ENCODE measurements at regions not wholly inside any gene's neighbourhood (a gene's known extent, or its start where the extent isn't known, plus 50 kb on each side); places are given as distances from the start of the nearest gene placed in this dataset.

- TF ChIP-seq POLR2A (IDR thresholded peaks at IDR 0.05) (no peak), CTCF (IDR thresholded peaks at IDR 0.05) (no peak)
Observed at GRCh38 chr4:177227636-177228035, 82.0 kb upstream of the NEIL3 start.

All from heart left ventricle (tissue), 13 donors.